ENCODE measurements at regions not wholly inside any gene's neighbourhood (a gene's known extent, or its start where the extent isn't known, plus 50 kb on each side); places are given as distances from the start of the nearest gene placed in this dataset.
A peak's percentile ranks its signal among the peaks of the same experiment; 100 is the strongest.

GRCh38 chr1:96416111-96416595 is 305.4 kb upstream of the PTBP2 start:
- TF ChIP-seq CTCF (IDR thresholded peaks at IDR 0.05) (no peak), POLR2AphosphoS5 (IDR thresholded peaks at IDR 0.05) (peak; percentile 98), EP300 (IDR thresholded peaks at IDR 0.05) (no peak)
